ENCODE measurements at regions not wholly inside any gene's neighbourhood (a gene's known extent, or its start where the extent isn't known, plus 50 kb on each side); places are given as distances from the start of the nearest gene placed in this dataset.

DNA sequence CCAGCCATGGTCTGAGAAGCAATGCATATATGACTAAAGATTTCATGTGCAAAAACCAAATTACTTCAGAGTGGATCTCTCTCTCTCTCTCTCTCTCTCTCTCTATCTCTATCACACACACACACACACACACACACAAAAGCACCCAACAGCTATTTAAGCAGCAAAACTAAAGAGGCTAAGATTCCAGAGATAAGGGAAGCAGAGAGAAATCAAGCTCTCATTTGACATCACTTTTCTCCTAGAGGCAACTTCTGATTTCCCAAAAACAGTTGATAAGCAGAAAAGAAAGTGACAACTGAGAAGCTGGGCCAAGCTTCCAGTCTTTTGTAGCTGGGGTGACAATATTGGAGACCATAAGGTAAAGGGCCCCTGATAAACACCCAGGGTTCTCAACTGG, 526.0 kb upstream of the NR2F2 start:
- no peak overlapping the region for H3K4me3 ChIP-seq (replicated peaks; ENCODE audit: insufficient read depth, low read length)

DNA sequence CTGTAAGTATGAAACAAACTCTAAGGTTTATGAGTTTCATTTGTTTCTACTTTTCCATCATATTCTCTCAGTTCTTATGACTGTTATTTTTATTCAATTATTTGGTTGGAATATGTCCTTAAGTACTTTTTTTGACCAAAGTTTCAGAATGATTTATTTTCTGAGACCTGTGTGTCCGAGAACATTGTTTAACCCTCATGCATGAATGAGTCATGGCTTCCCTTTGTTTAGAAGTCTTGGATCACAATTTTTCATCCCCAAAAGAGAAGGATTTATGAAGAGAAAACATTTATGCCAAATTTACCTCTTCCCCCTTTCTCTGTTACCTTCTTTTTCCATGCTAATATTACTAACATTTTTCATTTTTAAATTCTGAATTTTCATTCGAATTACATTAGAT, 518.0 kb upstream of the NR2F2 start:
- no peak overlapping the region for H3K4me3 ChIP-seq (replicated peaks; ENCODE audit: insufficient read depth, low read length)
- H3K27me3 ChIP-seq (ENCODE audit: insufficient read depth, poor library complexity, severe bottlenecking) = no peaks in the 10 kb centered on the region
- DNase-seq (ENCODE audit: low read depth in 1 of 2, low spot score in 1 of 2) = no peak
- TF ChIP-seq, protein P1, sequence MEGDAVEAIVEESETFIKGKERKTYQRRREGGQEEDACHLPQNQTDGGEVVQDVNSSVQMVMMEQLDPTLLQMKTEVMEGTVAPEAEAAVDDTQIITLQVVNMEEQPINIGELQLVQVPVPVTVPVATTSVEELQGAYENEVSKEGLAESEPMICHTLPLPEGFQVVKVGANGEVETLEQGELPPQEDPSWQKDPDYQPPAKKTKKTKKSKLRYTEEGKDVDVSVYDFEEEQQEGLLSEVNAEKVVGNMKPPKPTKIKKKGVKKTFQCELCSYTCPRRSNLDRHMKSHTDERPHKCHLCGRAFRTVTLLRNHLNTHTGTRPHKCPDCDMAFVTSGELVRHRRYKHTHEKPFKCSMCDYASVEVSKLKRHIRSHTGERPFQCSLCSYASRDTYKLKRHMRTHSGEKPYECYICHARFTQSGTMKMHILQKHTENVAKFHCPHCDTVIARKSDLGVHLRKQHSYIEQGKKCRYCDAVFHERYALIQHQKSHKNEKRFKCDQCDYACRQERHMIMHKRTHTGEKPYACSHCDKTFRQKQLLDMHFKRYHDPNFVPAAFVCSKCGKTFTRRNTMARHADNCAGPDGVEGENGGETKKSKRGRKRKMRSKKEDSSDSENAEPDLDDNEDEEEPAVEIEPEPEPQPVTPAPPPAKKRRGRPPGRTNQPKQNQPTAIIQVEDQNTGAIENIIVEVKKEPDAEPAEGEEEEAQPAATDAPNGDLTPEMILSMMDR (IDR thresholded peaks at IDR 0.05; ENCODE audit: insufficient read depth, low read length) = no peak
- no peak for TF ChIP-seq SPI1 (IDR thresholded peaks at IDR 0.05; ENCODE audit: borderline replicate concordance, low read depth)
- TF ChIP-seq, protein P2, sequence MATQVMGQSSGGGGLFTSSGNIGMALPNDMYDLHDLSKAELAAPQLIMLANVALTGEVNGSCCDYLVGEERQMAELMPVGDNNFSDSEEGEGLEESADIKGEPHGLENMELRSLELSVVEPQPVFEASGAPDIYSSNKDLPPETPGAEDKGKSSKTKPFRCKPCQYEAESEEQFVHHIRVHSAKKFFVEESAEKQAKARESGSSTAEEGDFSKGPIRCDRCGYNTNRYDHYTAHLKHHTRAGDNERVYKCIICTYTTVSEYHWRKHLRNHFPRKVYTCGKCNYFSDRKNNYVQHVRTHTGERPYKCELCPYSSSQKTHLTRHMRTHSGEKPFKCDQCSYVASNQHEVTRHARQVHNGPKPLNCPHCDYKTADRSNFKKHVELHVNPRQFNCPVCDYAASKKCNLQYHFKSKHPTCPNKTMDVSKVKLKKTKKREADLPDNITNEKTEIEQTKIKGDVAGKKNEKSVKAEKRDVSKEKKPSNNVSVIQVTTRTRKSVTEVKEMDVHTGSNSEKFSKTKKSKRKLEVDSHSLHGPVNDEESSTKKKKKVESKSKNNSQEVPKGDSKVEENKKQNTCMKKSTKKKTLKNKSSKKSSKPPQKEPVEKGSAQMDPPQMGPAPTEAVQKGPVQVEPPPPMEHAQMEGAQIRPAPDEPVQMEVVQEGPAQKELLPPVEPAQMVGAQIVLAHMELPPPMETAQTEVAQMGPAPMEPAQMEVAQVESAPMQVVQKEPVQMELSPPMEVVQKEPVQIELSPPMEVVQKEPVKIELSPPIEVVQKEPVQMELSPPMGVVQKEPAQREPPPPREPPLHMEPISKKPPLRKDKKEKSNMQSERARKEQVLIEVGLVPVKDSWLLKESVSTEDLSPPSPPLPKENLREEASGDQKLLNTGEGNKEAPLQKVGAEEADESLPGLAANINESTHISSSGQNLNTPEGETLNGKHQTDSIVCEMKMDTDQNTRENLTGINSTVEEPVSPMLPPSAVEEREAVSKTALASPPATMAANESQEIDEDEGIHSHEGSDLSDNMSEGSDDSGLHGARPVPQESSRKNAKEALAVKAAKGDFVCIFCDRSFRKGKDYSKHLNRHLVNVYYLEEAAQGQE (IDR thresholded peaks at IDR 0.05; ENCODE audit: insufficient replicate concordance, low read depth) = no peak
- TF ChIP-seq GABPA (IDR thresholded peaks at IDR 0.05; ENCODE audit: low read depth) = no peak
- TF ChIP-seq POLR2AphosphoS5 (IDR thresholded peaks at IDR 0.05; ENCODE audit: low read depth) = no peak
- H3K27ac ChIP-seq (replicated peaks) = no peak overlapping the region

More for the DNA sequence above, 526.0 kb upstream of the NR2F2 start:
- no peaks in the 10 kb centered on the region for H3K27me3 ChIP-seq (ENCODE audit: insufficient read depth, poor library complexity, severe bottlenecking)
- TF ChIP-seq, protein P1 (IDR thresholded peaks at IDR 0.05; ENCODE audit: insufficient read depth, low read length) = no peak
- TF ChIP-seq, protein P2 (IDR thresholded peaks at IDR 0.05; ENCODE audit: insufficient replicate concordance, low read depth) = no peak
- TF ChIP-seq POLR2AphosphoS5 (IDR thresholded peaks at IDR 0.05; ENCODE audit: low read depth) (no peak), SPI1 (IDR thresholded peaks at IDR 0.05; ENCODE audit: borderline replicate concordance, low read depth) (no peak), GABPA (IDR thresholded peaks at IDR 0.05; ENCODE audit: low read depth) (no peak)
- no peak for DNase-seq (ENCODE audit: low read depth in 1 of 2, low spot score in 1 of 2)
- no peak overlapping the region for H3K27ac ChIP-seq (replicated peaks)

DNA sequence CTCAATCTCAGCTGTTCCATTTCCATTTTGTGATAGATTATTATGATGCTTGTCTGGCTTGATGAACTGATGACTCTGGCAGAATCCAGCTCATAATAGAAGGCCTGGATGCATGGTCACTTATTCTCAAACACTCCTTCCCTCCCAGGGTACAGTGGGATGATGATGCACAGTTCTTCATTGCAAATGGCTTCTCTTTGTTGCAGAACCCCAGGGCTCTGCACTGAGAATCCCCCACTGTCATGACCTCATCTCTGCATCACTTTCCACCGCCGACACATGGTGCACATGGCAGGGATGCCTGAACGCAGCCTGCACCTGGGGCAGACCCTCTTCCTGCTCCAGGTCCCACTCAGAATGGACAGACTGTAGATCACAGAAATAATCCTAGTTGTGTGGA, 515.6 kb upstream of the NR2F2 start:
- Histone ChIP-seq H3K27me3 (ENCODE audit: insufficient read depth, poor library complexity, severe bottlenecking) (no peaks in the 10 kb centered on the region), H3K4me3 (replicated peaks; ENCODE audit: insufficient read depth, low read length) (no peak overlapping the region), H3K27ac (replicated peaks) (no peak overlapping the region)
- DNase-seq (ENCODE audit: low read depth in 1 of 2, low spot score in 1 of 2) = no peak
- no peak for TF ChIP-seq SPI1 (IDR thresholded peaks at IDR 0.05; ENCODE audit: borderline replicate concordance, low read depth)
- no peak for TF ChIP-seq GABPA (IDR thresholded peaks at IDR 0.05; ENCODE audit: low read depth)
- TF ChIP-seq, protein P2 (IDR thresholded peaks at IDR 0.05; ENCODE audit: insufficient replicate concordance, low read depth) = no peak
